Neutrophil (primary cell): ENCODE measurements at regions not wholly inside any gene's neighbourhood (a gene's known extent, or its start where the extent isn't known, plus 50 kb on each side); places are given as distances from the start of the nearest gene placed in this dataset.

Experiments used
- H3K27ac ChIP-seq: fragments of 200-600 bp; sonication (generic); 2 replicates; pipeline ENCODE4 v1.5.1; 2016; ENCODE audit warnings: mild to moderate bottlenecking, moderate library complexity
- H3K27me3 ChIP-seq: fragments of 200-600 bp; sonication (generic); 2 replicates; pipeline ENCODE4 v1.6.0; 2016; ENCODE audit warnings: mild to moderate bottlenecking
- H3K36me3 ChIP-seq: fragments of 200-600 bp; sonication (generic); 2 replicates; pipeline ENCODE4 v1.5.1; 2017
- H3K4me1 ChIP-seq, 2 experiments: fragments of 200-600 bp in 1 of 2; sonication (generic) in 1 of 2; 1 replicate in 1 of 2; 2 replicates in 1 of 2; pipeline versions ENCODE4 v1.5.1 to v1.6.1; 2013 to 2016; ENCODE audit warnings: low read depth in 1 of 2, low read length in 1 of 2, mild to moderate bottlenecking in 1 of 2, moderate library complexity in 1 of 2; ENCODE audit not compliant: control insufficient read depth in 1 of 2, insufficient read depth in 1 of 2
- H3K4me3 ChIP-seq, 2 experiments: fragments of 200-600 bp in 1 of 2; sonication (generic) in 1 of 2; 1 replicate in 1 of 2; 2 replicates in 1 of 2; pipeline ENCODE4 v1.5.1; 2013 to 2016; ENCODE audit warnings: low read depth in 1 of 2, low read length in 1 of 2, mild to moderate bottlenecking in 1 of 2, moderate library complexity in 1 of 2
- H3K9me3 ChIP-seq: fragments of 200-600 bp; sonication (generic); 2 replicates; pipeline ENCODE4 v1.5.1; 2016
- TF ChIP-seq, protein P1 (sequence below): fragments of 200-600 bp; sonication (generic); IDR thresholded peaks from 2 replicates; pipeline ENCODE4 v1.5.1; 2016; ENCODE audit warnings: antibody characterized with exemption

DNA sequence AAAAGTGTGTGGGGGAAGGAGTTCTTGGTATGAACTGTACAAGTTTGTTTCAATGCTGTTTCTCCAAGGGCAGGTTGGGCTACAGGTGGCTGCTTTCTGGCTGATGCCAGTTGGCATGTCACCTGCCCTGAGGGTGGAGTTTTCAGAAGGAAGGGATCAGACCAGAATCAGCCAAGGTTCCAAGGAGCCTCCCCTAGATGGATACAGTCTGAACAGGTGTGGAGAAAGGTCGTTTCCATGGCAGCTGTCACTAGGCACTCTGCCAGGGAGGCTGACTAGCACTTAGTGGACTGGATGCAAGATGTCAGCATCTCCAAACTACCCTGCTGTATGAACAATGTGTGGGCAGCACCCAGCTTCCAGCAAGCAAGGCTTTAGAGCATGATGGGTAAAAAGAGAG, 444.4 kb upstream of the HNRNPA3 start:
- Histone ChIP-seq H3K9me3 (no peaks in the 10 kb centered on the region), H3K4me1 (no peaks in the 10 kb centered on the region), H3K4me3 (no peak overlapping the region), H3K27ac (no peak overlapping the region), H3K27me3 (peaks cover 6% of the 10 kb centered on the region), H3K36me3 (no peaks in the 10 kb centered on the region)
- TF ChIP-seq, protein P1, sequence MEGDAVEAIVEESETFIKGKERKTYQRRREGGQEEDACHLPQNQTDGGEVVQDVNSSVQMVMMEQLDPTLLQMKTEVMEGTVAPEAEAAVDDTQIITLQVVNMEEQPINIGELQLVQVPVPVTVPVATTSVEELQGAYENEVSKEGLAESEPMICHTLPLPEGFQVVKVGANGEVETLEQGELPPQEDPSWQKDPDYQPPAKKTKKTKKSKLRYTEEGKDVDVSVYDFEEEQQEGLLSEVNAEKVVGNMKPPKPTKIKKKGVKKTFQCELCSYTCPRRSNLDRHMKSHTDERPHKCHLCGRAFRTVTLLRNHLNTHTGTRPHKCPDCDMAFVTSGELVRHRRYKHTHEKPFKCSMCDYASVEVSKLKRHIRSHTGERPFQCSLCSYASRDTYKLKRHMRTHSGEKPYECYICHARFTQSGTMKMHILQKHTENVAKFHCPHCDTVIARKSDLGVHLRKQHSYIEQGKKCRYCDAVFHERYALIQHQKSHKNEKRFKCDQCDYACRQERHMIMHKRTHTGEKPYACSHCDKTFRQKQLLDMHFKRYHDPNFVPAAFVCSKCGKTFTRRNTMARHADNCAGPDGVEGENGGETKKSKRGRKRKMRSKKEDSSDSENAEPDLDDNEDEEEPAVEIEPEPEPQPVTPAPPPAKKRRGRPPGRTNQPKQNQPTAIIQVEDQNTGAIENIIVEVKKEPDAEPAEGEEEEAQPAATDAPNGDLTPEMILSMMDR, result no peak

DNA sequence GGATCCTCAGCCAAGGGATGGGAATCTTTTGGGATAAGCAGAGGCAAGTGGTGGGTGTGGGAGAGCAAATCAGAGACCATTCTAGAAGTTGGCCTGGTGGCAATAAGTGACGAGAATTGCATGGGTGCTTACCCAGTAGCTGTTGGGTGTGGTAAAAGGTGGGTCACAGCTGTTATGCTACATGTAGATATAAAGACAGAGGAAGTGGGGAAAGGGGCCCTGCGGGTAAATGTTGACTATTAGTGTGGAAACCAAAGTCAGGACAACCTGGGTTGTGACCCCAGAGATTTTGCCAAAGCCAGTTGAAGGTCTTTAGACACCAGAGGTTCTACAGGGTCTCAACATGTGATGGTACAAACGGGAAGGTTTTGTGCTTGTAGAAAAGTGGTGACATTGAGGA, 443.6 kb upstream of the HNRNPA3 start:
- no peaks in the 10 kb centered on the region for H3K36me3 ChIP-seq
- no peak overlapping the region for H3K4me3 ChIP-seq
- peaks cover 1% of the 10 kb centered on the region for H3K27me3 ChIP-seq
- no peak overlapping the region for H3K27ac ChIP-seq
- no peaks in the 10 kb centered on the region for H3K4me1 ChIP-seq
- TF ChIP-seq, protein P1, result no peak
- no peaks in the 10 kb centered on the region for H3K9me3 ChIP-seq

DNA sequence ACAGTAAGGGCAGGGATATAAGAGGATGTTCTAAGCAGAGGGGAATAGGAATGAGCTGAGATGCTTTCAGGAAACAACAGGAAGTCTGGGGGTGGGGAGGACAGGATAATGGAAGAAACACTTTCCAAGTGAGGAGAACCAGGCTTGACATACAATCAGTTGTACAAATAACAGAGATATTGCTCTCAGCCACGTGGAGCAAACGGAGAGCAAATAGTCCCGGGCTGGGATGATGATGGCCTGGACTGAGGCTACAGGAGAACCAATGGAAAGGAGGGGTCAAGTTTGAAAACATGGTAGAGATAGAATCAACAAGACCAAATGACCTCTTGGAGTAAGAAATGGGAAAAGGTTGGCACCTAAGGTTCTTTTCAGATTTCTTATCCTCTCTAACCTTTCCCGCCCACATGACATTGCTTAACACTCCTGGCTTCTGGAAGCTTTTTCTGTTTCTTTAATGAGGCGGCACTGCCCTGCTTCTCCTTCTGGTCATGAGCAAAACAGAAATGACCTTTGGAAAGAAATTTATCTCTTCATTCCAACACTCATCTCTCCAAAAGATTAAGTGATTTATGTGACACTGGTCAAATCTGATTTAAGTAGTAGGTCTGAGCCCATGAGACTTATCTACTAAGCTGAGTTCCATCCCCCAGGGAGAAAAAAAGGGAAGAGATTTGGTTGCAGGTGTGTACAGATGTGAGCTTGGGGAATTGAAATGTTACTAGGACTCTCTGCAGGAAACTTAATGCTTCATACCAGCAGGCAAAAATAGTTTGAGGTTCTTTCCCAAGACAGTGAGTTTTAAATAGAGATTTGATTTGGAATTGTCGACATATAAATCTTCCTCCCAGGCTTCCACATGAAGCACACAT, 442.9 kb upstream of the HNRNPA3 start:
- no peaks in the 10 kb centered on the region for H3K27me3 ChIP-seq
- no peaks in the 10 kb centered on the region for H3K4me1 ChIP-seq
- TF ChIP-seq, protein P1, result no peak
- no peak overlapping the region for H3K4me3 ChIP-seq
- no peak overlapping the region for H3K27ac ChIP-seq
- no peaks in the 10 kb centered on the region for H3K36me3 ChIP-seq
- H3K9me3 ChIP-seq, result no peaks in the 10 kb centered on the region

DNA sequence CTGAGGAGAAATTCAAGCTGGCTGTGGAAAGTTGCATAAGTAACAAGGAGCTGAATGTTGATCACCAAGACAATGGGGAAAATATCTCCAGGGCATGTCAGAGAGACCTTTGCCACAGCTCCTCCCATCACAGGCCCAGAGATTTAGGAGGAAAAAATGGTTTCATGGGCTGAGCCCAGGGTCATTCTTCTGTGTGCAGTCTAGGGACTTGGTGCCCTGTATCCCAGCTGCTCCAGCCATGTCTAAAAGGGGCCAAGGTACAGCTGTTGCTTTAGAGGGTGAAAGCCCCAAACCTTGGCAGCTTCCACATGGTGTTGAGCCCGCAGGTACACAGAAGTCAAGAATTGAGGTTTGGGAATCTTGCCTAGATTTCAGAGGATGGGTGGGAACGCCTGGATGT, 439.8 kb upstream of the HNRNPA3 start:
- TF ChIP-seq, protein P1, result no peak
- no peaks in the 10 kb centered on the region for H3K36me3 ChIP-seq
- no peaks in the 10 kb centered on the region for H3K4me1 ChIP-seq
- H3K9me3 ChIP-seq, result no peaks in the 10 kb centered on the region
- H3K27me3 ChIP-seq, result no peaks in the 10 kb centered on the region
- no peak overlapping the region for H3K4me3 ChIP-seq
- no peak overlapping the region for H3K27ac ChIP-seq

DNA sequence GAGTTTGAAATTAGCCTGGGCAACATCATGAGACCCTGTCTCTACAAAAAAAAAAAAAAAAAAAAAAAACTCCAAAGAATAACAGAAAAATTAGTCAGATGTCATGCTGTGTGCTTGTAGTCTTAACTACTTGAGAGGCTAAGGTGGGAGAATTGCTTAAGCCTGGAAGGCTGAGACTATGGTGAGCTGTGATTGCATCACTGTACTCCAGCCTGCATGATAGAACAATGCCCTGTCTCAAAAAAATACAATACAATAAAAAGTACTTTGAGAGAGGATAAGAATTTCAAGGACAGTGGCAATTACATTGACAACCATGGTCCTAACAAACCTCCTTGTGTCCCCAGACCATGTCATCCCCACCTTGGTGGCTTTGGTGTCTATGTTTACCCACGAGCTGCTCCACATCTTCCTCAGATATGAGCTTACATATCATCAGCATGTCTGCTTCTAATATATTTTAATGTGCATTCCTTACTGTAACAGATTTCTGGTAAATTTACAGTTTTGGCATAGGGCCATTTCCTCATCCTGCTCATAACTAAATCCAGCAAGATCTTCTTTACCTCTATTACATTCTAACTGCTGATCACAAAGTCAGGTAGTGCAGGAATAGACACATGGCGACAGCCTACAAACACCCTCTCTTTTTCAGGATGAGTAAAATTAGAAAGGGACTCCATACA, 437.7 kb upstream of the HNRNPA3 start:
- TF ChIP-seq, protein P1, result no peak
- Histone ChIP-seq H3K4me3 (no peak overlapping the region), H3K9me3 (no peaks in the 10 kb centered on the region), H3K27ac (no peak overlapping the region), H3K36me3 (no peaks in the 10 kb centered on the region), H3K4me1 (no peaks in the 10 kb centered on the region), H3K27me3 (no peaks in the 10 kb centered on the region)
